ENCODE measurements at regions not wholly inside any gene's neighbourhood (a gene's known extent, or its start where the extent isn't known, plus 50 kb on each side); places are given as distances from the start of the nearest gene placed in this dataset.

GRCh38 chr3:23713641-23714040 is 92.1 kb upstream of the UBE2E1 start:
- TF ChIP-seq, protein P1, sequence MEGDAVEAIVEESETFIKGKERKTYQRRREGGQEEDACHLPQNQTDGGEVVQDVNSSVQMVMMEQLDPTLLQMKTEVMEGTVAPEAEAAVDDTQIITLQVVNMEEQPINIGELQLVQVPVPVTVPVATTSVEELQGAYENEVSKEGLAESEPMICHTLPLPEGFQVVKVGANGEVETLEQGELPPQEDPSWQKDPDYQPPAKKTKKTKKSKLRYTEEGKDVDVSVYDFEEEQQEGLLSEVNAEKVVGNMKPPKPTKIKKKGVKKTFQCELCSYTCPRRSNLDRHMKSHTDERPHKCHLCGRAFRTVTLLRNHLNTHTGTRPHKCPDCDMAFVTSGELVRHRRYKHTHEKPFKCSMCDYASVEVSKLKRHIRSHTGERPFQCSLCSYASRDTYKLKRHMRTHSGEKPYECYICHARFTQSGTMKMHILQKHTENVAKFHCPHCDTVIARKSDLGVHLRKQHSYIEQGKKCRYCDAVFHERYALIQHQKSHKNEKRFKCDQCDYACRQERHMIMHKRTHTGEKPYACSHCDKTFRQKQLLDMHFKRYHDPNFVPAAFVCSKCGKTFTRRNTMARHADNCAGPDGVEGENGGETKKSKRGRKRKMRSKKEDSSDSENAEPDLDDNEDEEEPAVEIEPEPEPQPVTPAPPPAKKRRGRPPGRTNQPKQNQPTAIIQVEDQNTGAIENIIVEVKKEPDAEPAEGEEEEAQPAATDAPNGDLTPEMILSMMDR (conservative IDR thresholded peaks at IDR 0.05; ENCODE audit: low read length): no peak
- no peak for TF ChIP-seq EZH2phosphoT487 (IDR thresholded peaks at IDR 0.05; ENCODE audit: borderline replicate concordance)

Data from Loucy (cell line).